Tibial artery (tissue), 4 donors: ENCODE measurements at regions not wholly inside any gene's neighbourhood (a gene's known extent, or its start where the extent isn't known, plus 50 kb on each side); places are given as distances from the start of the nearest gene placed in this dataset.

Experiments used
- DNase-seq, 2 donors: peaks; one replicate each; pipeline ENCODE4 v3.0.0-alpha.2; 2019
- H3K27ac ChIP-seq, 2 donors: fragments of 200-600 bp; sonication (generic) in 1 of 2; 1 replicate in 1 of 2; 2 replicates in 1 of 2; pipeline ENCODE4 v1.5.1; 2018 to 2019; ENCODE audit warnings: mild to moderate bottlenecking in 1 of 2
- H3K27me3 ChIP-seq, 2 donors: fragments of 200-600 bp; sonication (generic) in 1 of 2; one replicate each; pipeline versions ENCODE4 v1.5.1 to v1.6.0; 2016 to 2019
- H3K36me3 ChIP-seq, 3 donors: fragments of 200-600 bp; sonication (generic) in 2 of 3; one replicate each; pipeline ENCODE4 v1.5.1; 2016 to 2019; ENCODE audit warnings: mild to moderate bottlenecking in 2 of 3
- H3K4me1 ChIP-seq, 4 donors: fragments of 200-600 bp; sonication (generic) in 2 of 4; 1 replicate in 3 of 4; 2 replicates in 1 of 4; pipeline ENCODE4 v1.5.1; 2016 to 2019
- H3K4me3 ChIP-seq, 2 donors: fragments of 200-600 bp; sonication (generic) in 1 of 2; 1 replicate in 1 of 2; 2 replicates in 1 of 2; pipeline ENCODE4 v1.5.1; 2018 to 2019; ENCODE audit warnings: mild to moderate bottlenecking in 2 of 2
- H3K9me3 ChIP-seq, 3 donors: fragments of 200-600 bp; sonication (generic) in 1 of 3; one replicate each; pipeline ENCODE4 v1.5.1; 2016 to 2019
- CTCF ChIP-seq, 2 experiments: fragments of 200-600 bp in 1 of 2; fragments of 450-650 bp in 1 of 2; IDR thresholded peaks; one replicate each; pipeline ENCODE4 v1.5.1; 2017 to 2019; ENCODE audit warnings: antibody characterized with exemption in 2 of 2, mild to moderate bottlenecking in 1 of 2, moderate library complexity in 1 of 2
- intact Hi-C: fragments of 100-400 bp; cut with DNase I; formaldehyde crosslinking; loops from one replicate; pipeline ENCODE4 v1.15.0; 2023; ENCODE audit warnings: low total_unique reads

GRCh38 chr12:102756530-102756929, 160.5 kb downstream of the PAH start:
- Histone ChIP-seq H3K4me3 (no peak overlapping the region), H3K9me3 (no peaks in the 10 kb centered on the region), H3K36me3 (no peaks in the 10 kb centered on the region), H3K27me3 (no peaks in the 10 kb centered on the region), H3K4me1 (peaks cover 0 to 10% (median 5%) of the 10 kb centered on the region in 4 donors), H3K27ac (peak overlapping the region; percentile 31 to 53)
- no peak for TF ChIP-seq CTCF (IDR thresholded peaks at IDR 0.05)
- DNase-seq = peak; percentile 66 to 72
- intact Hi-C loops = no loop called here

GRCh38 chr12:102755266-102755665, 161.8 kb downstream of the PAH start:
- Histone ChIP-seq H3K9me3 (no peaks in the 10 kb centered on the region), H3K4me3 (no peak overlapping the region), H3K4me1 (peaks cover 0 to 10% (median 5%) of the 10 kb centered on the region in 4 donors), H3K36me3 (no peaks in the 10 kb centered on the region), H3K27ac (no peak overlapping the region), H3K27me3 (no peaks in the 10 kb centered on the region)
- no peak for DNase-seq
- no peak for TF ChIP-seq CTCF (IDR thresholded peaks at IDR 0.05)
- intact Hi-C loops = no loop called here

GRCh38 chr12:102753802-102754201, 163.2 kb downstream of the PAH start:
- Histone ChIP-seq H3K27me3 (no peaks in the 10 kb centered on the region), H3K27ac (no peak overlapping the region), H3K4me3 (no peak overlapping the region), H3K9me3 (no peaks in the 10 kb centered on the region), H3K4me1 (peaks cover 0 to 10% (median 5%) of the 10 kb centered on the region in 4 donors), H3K36me3 (no peaks in the 10 kb centered on the region)
- intact Hi-C loops = no loop called here
- TF ChIP-seq CTCF (IDR thresholded peaks at IDR 0.05) = no peak
- DNase-seq = peak in 1 of 2 donors; percentile 73

- no peaks in the 10 kb centered on the region for H3K27me3 ChIP-seq
- DNase-seq = no peak
- no peak overlapping the region for H3K27ac ChIP-seq
- no peaks in the 10 kb centered on the region for H3K4me1 ChIP-seq
- H3K36me3 ChIP-seq = no peaks in the 10 kb centered on the region
- H3K9me3 ChIP-seq = no peaks in the 10 kb centered on the region
- intact Hi-C loops = no loop called here
- no peak overlapping the region for H3K4me3 ChIP-seq
- TF ChIP-seq CTCF (IDR thresholded peaks at IDR 0.05) = no peak
These were observed 168.3 kb downstream of the PAH start for GRCh38 chr12:102748704-102749103.

- H3K27ac ChIP-seq = no peak overlapping the region
- no peak for TF ChIP-seq CTCF (IDR thresholded peaks at IDR 0.05)
- intact Hi-C loops = no loop called here
- no peaks in the 10 kb centered on the region for H3K36me3 ChIP-seq
- H3K9me3 ChIP-seq = no peaks in the 10 kb centered on the region
- no peak for DNase-seq
- H3K4me1 ChIP-seq = no peaks in the 10 kb centered on the region
- no peaks in the 10 kb centered on the region for H3K27me3 ChIP-seq
- H3K4me3 ChIP-seq = no peak overlapping the region
These were observed 170.1 kb downstream of the PAH start for GRCh38 chr12:102746963-102747362.

GRCh38 chr12:102745971-102746600, 171.0 kb downstream of the PAH start:
- Histone ChIP-seq H3K9me3 (no peaks in the 10 kb centered on the region), H3K36me3 (no peaks in the 10 kb centered on the region), H3K4me1 (no peaks in the 10 kb centered on the region), H3K27me3 (no peaks in the 10 kb centered on the region), H3K27ac (no peak overlapping the region), H3K4me3 (no peak overlapping the region)
- no peak for TF ChIP-seq CTCF (IDR thresholded peaks at IDR 0.05)
- DNase-seq = no peak
- intact Hi-C loops = no loop called here
